Loucy (cell line): ENCODE measurements at regions not wholly inside any gene's neighbourhood (a gene's known extent, or its start where the extent isn't known, plus 50 kb on each side); places are given as distances from the start of the nearest gene placed in this dataset.

Experiments
- EZH2phosphoT487 ChIP-seq: fragments of 200-600 bp; IDR thresholded peaks from 2 replicates; pipeline ENCODE4 v1.6.1; 2018; ENCODE audit warnings: antibody characterized with exemption, mild to moderate bottlenecking, moderate library complexity, borderline replicate concordance
- TF ChIP-seq, protein P1 (sequence below): fragments of 200-600 bp; sonication (generic); conservative IDR thresholded peaks from 2 replicates; pipeline ENCODE4 v1.5.1; 2014; ENCODE audit warnings: mild to moderate bottlenecking, antibody characterized with exemption, low read length

DNA sequence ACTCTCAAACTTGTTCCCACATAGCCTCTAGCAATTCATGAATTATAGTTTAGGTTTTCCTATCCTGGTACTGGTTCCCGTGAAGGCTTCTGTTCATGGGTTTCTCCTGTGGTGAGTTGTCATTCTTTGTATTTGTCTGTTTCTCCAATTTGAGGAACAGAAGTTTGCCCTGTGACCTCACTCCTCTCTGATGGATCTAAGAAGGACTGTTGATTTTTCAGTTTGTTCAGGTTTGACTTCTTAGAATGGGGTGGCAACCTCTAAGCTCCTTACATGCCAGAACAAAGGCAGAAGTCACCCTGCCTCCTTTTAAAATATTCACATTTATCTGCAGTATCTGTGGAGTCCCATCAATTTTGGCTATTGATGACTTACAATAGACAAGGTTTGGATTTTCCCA is 354.0 kb downstream of the SPRY2 start:
- TF ChIP-seq, protein P1, sequence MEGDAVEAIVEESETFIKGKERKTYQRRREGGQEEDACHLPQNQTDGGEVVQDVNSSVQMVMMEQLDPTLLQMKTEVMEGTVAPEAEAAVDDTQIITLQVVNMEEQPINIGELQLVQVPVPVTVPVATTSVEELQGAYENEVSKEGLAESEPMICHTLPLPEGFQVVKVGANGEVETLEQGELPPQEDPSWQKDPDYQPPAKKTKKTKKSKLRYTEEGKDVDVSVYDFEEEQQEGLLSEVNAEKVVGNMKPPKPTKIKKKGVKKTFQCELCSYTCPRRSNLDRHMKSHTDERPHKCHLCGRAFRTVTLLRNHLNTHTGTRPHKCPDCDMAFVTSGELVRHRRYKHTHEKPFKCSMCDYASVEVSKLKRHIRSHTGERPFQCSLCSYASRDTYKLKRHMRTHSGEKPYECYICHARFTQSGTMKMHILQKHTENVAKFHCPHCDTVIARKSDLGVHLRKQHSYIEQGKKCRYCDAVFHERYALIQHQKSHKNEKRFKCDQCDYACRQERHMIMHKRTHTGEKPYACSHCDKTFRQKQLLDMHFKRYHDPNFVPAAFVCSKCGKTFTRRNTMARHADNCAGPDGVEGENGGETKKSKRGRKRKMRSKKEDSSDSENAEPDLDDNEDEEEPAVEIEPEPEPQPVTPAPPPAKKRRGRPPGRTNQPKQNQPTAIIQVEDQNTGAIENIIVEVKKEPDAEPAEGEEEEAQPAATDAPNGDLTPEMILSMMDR = no peak
- TF ChIP-seq EZH2phosphoT487 = no peak
